CD4-positive, alpha-beta T cell (primary cell): ENCODE measurements at regions not wholly inside any gene's neighbourhood (a gene's known extent, or its start where the extent isn't known, plus 50 kb on each side); places are given as distances from the start of the nearest gene placed in this dataset.

Experiments
- ATAC-seq: fragments of 200-7000 bp; cut with Tn5 transposase; one replicate; pipeline ENCODE4 v1.10.0; 2022; ENCODE audit warnings: mild to moderate bottlenecking; ENCODE audit not compliant: poor library complexity
- CTCF ChIA-PET: fragments of 350-600 bp; sonication (Branson Sonifier 250); formaldehyde crosslinking; loops from one replicate; lab custom pipeline; 2021; ENCODE audit warnings: antibody characterized with exemption, inconsistent platforms; lab: Charles Lee
- POLR2A ChIA-PET: fragments of 350-600 bp; sonication (Branson Sonifier 250); formaldehyde crosslinking; loops from one replicate; lab custom pipeline; 2021; ENCODE audit warnings: antibody characterized with exemption, inconsistent platforms; lab: Charles Lee
- DNase-seq, 14 experiments: peaks; one replicate each; pipeline ENCODE4 v3.0.0-alpha.2; 2013 to 2020; ENCODE audit warnings: mixed read lengths in 2 of 14
- H3K27ac ChIP-seq, 2 donors: one replicate each; pipeline versions ENCODE4 v1.5.1 to v1.7.0; 2013; ENCODE audit warnings: low read length in 2 of 2, low read depth in 1 of 2, mild to moderate bottlenecking in 1 of 2
- H3K27me3 ChIP-seq, 2 experiments: 1 replicate in 1 of 2; 2 replicates in 1 of 2; pipeline versions ENCODE4 v1.6.1 to v1.7.0; 2013; ENCODE audit warnings: low read length in 2 of 2, control low read depth in 1 of 2, mild to moderate bottlenecking in 1 of 2, moderate library complexity in 1 of 2; ENCODE audit not compliant: insufficient read depth in 2 of 2, control insufficient read depth in 1 of 2
- H3K36me3 ChIP-seq: one replicate; pipeline ENCODE4 v1.6.1; 2013; ENCODE audit warnings: low read length, control low read depth; ENCODE audit not compliant: insufficient read depth
- H3K4me1 ChIP-seq: one replicate; pipeline ENCODE4 v1.6.1; 2013; ENCODE audit warnings: low read length, control low read depth; ENCODE audit not compliant: insufficient read depth
- H3K4me3 ChIP-seq: one replicate; pipeline ENCODE4 v1.5.1; 2013; ENCODE audit warnings: mild to moderate bottlenecking, low read length, moderate library complexity
- H3K9me3 ChIP-seq, 2 experiments: 1 replicate in 1 of 2; 2 replicates in 1 of 2; pipeline versions ENCODE4 v1.6.1 to v1.7.0; 2013; ENCODE audit warnings: low read length in 2 of 2, mild to moderate bottlenecking in 2 of 2, control low read depth in 1 of 2, moderate library complexity in 1 of 2; ENCODE audit not compliant: control insufficient read depth in 1 of 2, insufficient read depth in 1 of 2
- H3K27ac Mint-ChIP-seq: one replicate; pipeline ENCODE4 v1.8.0; 2020; ENCODE audit warnings: mixed read lengths
- H3K27me3 Mint-ChIP-seq: one replicate; pipeline ENCODE4 v1.8.0; 2021; ENCODE audit warnings: mixed read lengths
- H3K36me3 Mint-ChIP-seq: one replicate; pipeline ENCODE4 v1.8.0; 2021; ENCODE audit warnings: low read depth, mixed read lengths
- H3K4me1 Mint-ChIP-seq: one replicate; pipeline ENCODE4 v1.8.0; 2021; ENCODE audit warnings: low read depth, mixed read lengths
- H3K4me3 Mint-ChIP-seq: one replicate; pipeline ENCODE4 v1.8.0; 2020; ENCODE audit warnings: mild to moderate bottlenecking, mixed read lengths
- H3K9me3 Mint-ChIP-seq: one replicate; pipeline ENCODE4 v1.8.0; 2020; ENCODE audit warnings: mixed read lengths
- CTCF ChIP-seq: fragments of 200-600 bp; IDR thresholded peaks from one replicate; pipeline ENCODE4 v1.8.0; 2022; ENCODE audit warnings: antibody characterized with exemption, mild to moderate bottlenecking
- intact Hi-C, 2 experiments: fragments of 100-400 bp; cut with DNase I in 1 of 2; cut with micrococcal nuclease in 1 of 2; formaldehyde crosslinking; loops; one replicate each; pipeline versions ENCODE4 v1.15.1 to v1.9.0; 2023 to 2025; cut with DNase I, micrococcal nuclease

GRCh38 chr2:67524777-67525176, 127.6 kb downstream of the ETAA1 start:
- Mint-ChIP-seq H3K36me3 (no peaks in the 10 kb centered on the region), H3K9me3 (no peaks in the 10 kb centered on the region), H3K27me3 (no peaks in the 10 kb centered on the region), H3K27ac (no peak overlapping the region), H3K4me3 (no peak overlapping the region), H3K4me1 (no peaks in the 10 kb centered on the region)
- intact Hi-C loops = no loop called here
- TF ChIP-seq CTCF = no peak
- Histone ChIP-seq H3K4me1 (no peaks in the 10 kb centered on the region), H3K27ac (no peak overlapping the region), H3K36me3 (no peaks in the 10 kb centered on the region), H3K9me3 (peaks cover 0 to 4% of the 10 kb centered on the region in 2 experiments), H3K4me3 (no peak overlapping the region), H3K27me3 (no peaks in the 10 kb centered on the region)
- CTCF ChIA-PET = no interaction called here
- ATAC-seq = no peak
- no peak for DNase-seq
- POLR2A ChIA-PET = no interaction called here

- Mint-ChIP-seq H3K27me3 (no peaks in the 10 kb centered on the region), H3K36me3 (no peaks in the 10 kb centered on the region), H3K4me3 (no peak overlapping the region), H3K4me1 (no peaks in the 10 kb centered on the region), H3K9me3 (no peaks in the 10 kb centered on the region), H3K27ac (no peak overlapping the region)
- no peak overlapping the region for H3K4me3 ChIP-seq
- H3K4me1 ChIP-seq = no peaks in the 10 kb centered on the region
- intact Hi-C loops = no loop called here
- TF ChIP-seq CTCF = no peak
- ChIA-PET POLR2A (no interaction called here), CTCF (no interaction called here)
- H3K9me3 ChIP-seq = peaks cover 0 to 4% of the 10 kb centered on the region in 2 experiments
- no peaks in the 10 kb centered on the region for H3K27me3 ChIP-seq
- no peak for ATAC-seq
- no peaks in the 10 kb centered on the region for H3K36me3 ChIP-seq
- no peak overlapping the region for H3K27ac ChIP-seq
- DNase-seq = no peak
Measured at GRCh38 chr2:67526283-67526682, 129.2 kb downstream of the ETAA1 start.

- no peak for ATAC-seq
- DNase-seq = no peak
- H3K27ac ChIP-seq = no peak overlapping the region
- ChIA-PET CTCF (no interaction called here), POLR2A (no interaction called here)
- no peaks in the 10 kb centered on the region for H3K36me3 Mint-ChIP-seq
- no peak overlapping the region for H3K27ac Mint-ChIP-seq
- no peak overlapping the region for H3K4me3 ChIP-seq
- H3K27me3 Mint-ChIP-seq = no peaks in the 10 kb centered on the region
- intact Hi-C loops = no loop called here
- H3K9me3 Mint-ChIP-seq = no peaks in the 10 kb centered on the region
- peaks cover 0 to 4% of the 10 kb centered on the region in 2 experiments for H3K9me3 ChIP-seq
- no peak overlapping the region for H3K4me3 Mint-ChIP-seq
- H3K4me1 ChIP-seq = no peaks in the 10 kb centered on the region
- no peaks in the 10 kb centered on the region for H3K36me3 ChIP-seq
- no peaks in the 10 kb centered on the region for H3K27me3 ChIP-seq
- no peak for TF ChIP-seq CTCF
- H3K4me1 Mint-ChIP-seq = no peaks in the 10 kb centered on the region
Measured at GRCh38 chr2:67528320-67528719, 131.2 kb downstream of the ETAA1 start.
